Type B pancreatic cell (in vitro differentiated cells): ENCODE measurements at regions not wholly inside any gene's neighbourhood (a gene's known extent, or its start where the extent isn't known, plus 50 kb on each side); places are given as distances from the start of the nearest gene placed in this dataset.

ENCODE experiments used
- DNase-seq: peaks from one replicate; pipeline ENCODE4 v3.0.0; 2021; ENCODE audit warnings: mixed read lengths; ENCODE audit not compliant: unreplicated experiment; ENCODE audit errors: extremely low spot score
- H3K27ac Mint-ChIP-seq: 2 replicates; pipeline ENCODE4 v1.8.0; 2021; ENCODE audit warnings: mild to moderate bottlenecking, mixed read lengths
- H3K27me3 Mint-ChIP-seq: 2 replicates; pipeline ENCODE4 v1.8.0; 2021; ENCODE audit warnings: mixed read lengths
- H3K36me3 Mint-ChIP-seq: 2 replicates; pipeline ENCODE4 v1.8.0; 2021; ENCODE audit warnings: mixed read lengths
- H3K4me1 Mint-ChIP-seq: one replicate; pipeline ENCODE4 v1.8.0; 2021; ENCODE audit warnings: mixed read lengths; ENCODE audit not compliant: unreplicated experiment
- H3K4me3 Mint-ChIP-seq: 2 replicates; pipeline ENCODE4 v1.8.0; 2021; ENCODE audit warnings: mild to moderate bottlenecking, mixed read lengths
- H3K9me3 Mint-ChIP-seq: 2 replicates; pipeline ENCODE4 v1.8.0; 2021; ENCODE audit warnings: mixed read lengths
- TF ChIP-seq, protein P1 (sequence below): fragments of 200-600 bp; sonication (generic); conservative IDR thresholded peaks from 2 replicates; pipeline ENCODE4 v1.5.0; 2021; ENCODE audit warnings: antibody characterized with exemption, mild to moderate bottlenecking

DNA sequence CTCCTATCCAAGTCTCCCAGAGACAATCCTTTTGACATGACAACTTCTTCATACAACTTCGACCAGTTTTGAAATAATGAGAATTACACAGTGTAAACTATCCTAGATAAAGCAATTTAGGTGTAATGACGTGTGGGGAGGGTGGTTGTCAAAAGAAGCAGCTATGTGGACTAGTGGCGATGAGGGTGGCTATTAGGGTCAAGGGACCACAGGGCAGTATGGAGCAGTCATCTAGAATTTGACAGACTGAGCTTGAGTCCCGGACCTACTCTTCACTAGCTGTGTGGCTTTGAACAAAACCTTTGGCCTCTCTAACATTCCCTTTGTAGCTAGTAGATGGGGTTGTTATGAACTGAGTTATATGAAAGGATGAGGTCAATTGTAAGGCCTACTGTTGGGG is 247.1 kb downstream of the HAPSTR1 start:
- no peak overlapping the region for H3K4me3 Mint-ChIP-seq

DNA sequence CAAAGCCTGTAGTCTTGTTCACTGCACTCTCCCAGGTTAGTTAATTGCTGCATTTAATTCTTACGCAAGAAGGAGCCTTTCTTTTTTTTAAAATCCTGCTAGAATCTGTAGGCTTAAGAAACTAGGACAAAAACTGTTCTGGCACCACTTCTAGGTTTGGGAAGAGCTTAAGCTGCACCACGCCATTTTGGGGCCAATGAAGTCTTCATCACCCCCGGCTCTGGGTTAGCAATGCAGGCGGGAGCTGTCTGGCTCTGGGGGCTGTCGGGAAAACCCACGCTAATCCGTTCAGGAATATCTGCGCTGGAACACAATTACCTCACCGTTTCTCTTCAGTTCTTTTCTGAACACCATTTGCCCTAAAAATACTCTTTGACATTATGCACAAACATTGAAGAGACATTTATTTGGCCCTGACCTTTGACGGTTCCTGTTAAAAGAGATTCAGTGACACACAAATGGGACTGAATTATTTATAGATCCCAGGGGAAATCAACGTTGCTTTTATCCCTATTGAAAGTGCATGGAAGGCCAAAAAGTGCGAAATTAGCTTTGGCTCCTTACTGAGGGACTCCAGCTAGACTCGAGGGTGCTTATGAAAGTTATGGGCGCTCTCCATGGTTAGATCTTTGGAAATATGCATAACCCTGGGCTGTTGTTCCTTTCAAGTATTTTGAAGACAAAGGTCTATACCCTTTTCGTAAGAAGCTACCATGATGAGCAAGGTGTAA is 249.2 kb downstream of the HAPSTR1 start:
- no peak for DNase-seq
- peaks cover 21% of the 10 kb centered on the region for H3K27me3 Mint-ChIP-seq
- TF ChIP-seq, protein P1, sequence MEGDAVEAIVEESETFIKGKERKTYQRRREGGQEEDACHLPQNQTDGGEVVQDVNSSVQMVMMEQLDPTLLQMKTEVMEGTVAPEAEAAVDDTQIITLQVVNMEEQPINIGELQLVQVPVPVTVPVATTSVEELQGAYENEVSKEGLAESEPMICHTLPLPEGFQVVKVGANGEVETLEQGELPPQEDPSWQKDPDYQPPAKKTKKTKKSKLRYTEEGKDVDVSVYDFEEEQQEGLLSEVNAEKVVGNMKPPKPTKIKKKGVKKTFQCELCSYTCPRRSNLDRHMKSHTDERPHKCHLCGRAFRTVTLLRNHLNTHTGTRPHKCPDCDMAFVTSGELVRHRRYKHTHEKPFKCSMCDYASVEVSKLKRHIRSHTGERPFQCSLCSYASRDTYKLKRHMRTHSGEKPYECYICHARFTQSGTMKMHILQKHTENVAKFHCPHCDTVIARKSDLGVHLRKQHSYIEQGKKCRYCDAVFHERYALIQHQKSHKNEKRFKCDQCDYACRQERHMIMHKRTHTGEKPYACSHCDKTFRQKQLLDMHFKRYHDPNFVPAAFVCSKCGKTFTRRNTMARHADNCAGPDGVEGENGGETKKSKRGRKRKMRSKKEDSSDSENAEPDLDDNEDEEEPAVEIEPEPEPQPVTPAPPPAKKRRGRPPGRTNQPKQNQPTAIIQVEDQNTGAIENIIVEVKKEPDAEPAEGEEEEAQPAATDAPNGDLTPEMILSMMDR = no peak
- H3K4me1 Mint-ChIP-seq = peaks cover 5% of the 10 kb centered on the region
- H3K4me3 Mint-ChIP-seq = no peak overlapping the region
- H3K27ac Mint-ChIP-seq = no peak overlapping the region
- H3K36me3 Mint-ChIP-seq = no peaks in the 10 kb centered on the region
- no peaks in the 10 kb centered on the region for H3K9me3 Mint-ChIP-seq

More for the DNA sequence above, 247.1 kb downstream of the HAPSTR1 start:
- Mint-ChIP-seq H3K4me1 (peaks cover 5% of the 10 kb centered on the region), H3K36me3 (no peaks in the 10 kb centered on the region), H3K9me3 (no peaks in the 10 kb centered on the region), H3K27ac (no peak overlapping the region), H3K27me3 (peaks cover 24% of the 10 kb centered on the region)
- DNase-seq = no peak
- TF ChIP-seq, protein P1 = no peak

DNA sequence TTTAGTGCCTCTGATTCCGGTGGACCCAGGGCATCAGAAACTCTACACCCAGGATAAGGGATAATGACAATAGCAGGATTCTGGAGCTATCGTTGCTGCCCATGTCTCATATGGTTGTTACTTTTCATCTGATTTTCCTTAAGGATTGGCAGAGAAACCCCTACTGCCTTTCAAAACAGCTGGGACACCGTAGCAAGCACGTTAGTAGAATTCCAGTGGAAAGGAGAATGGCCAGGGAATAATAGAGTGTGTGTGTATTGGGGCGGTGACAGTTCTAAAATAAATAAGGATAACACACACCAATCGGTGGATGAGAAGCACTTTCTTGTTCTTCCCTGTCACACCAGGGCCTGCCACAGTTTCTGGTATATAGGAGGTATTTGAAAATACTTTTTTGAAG is 251.8 kb downstream of the HAPSTR1 start:
- Mint-ChIP-seq H3K4me3 (no peak overlapping the region), H3K4me1 (peaks cover 5% of the 10 kb centered on the region), H3K36me3 (no peaks in the 10 kb centered on the region), H3K27me3 (peaks cover 17% of the 10 kb centered on the region), H3K27ac (no peak overlapping the region), H3K9me3 (no peaks in the 10 kb centered on the region)
- DNase-seq = no peak
- TF ChIP-seq, protein P1 = no peak

DNA sequence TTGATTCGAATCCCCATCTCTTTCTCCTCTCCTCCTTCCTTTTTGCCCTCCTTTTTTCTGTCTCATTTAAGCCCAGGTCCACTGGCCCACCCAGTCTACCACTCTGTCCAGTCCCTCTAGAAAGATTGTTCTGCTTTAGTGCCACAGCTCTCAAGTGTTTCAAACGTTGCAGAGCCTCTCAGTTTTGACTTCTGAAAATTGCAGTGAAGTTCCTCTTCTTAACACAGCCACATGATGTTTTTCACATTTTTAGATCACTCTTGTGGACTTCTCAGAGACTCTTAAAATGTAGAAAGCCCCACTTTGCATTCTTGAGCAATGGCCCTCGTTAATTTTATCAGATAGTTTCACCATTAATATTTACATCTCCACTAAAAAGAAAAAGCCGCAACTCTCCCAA is 253.1 kb downstream of the HAPSTR1 start:
- Mint-ChIP-seq H3K4me3 (no peak overlapping the region), H3K36me3 (no peaks in the 10 kb centered on the region), H3K27me3 (peaks cover 13% of the 10 kb centered on the region), H3K4me1 (peaks cover 5% of the 10 kb centered on the region), H3K9me3 (peaks cover 6% of the 10 kb centered on the region), H3K27ac (no peak overlapping the region)
- no peak for DNase-seq
- TF ChIP-seq, protein P1 = no peak

DNA sequence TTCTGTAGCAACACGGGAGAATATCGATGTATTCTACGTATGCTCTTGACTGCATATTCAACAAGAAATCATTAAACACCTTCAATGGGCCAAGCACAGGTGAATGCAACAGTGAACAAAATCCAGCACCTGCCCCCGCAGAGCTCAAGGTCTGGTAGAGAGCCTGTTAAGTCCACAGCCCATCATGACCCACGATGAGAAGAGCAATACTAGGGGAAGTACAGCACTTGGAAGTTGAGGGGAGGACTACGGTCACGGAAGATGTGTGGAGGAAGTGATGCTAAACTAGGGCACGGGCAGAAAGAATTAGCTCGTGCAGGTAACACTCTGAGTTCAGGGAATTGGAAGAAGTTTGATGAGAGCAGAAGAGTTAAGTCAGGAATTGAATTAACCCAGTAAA is 253.6 kb downstream of the HAPSTR1 start:
- Mint-ChIP-seq H3K4me3 (no peak overlapping the region), H3K4me1 (peaks cover 5% of the 10 kb centered on the region), H3K27ac (no peak overlapping the region), H3K27me3 (peaks cover 13% of the 10 kb centered on the region), H3K9me3 (peaks cover 6% of the 10 kb centered on the region), H3K36me3 (no peaks in the 10 kb centered on the region)
- TF ChIP-seq, protein P1 = no peak
- DNase-seq = no peak
